ENCODE measurements at regions not wholly inside any gene's neighbourhood (a gene's known extent, or its start where the extent isn't known, plus 50 kb on each side); places are given as distances from the start of the nearest gene placed in this dataset.

DNA sequence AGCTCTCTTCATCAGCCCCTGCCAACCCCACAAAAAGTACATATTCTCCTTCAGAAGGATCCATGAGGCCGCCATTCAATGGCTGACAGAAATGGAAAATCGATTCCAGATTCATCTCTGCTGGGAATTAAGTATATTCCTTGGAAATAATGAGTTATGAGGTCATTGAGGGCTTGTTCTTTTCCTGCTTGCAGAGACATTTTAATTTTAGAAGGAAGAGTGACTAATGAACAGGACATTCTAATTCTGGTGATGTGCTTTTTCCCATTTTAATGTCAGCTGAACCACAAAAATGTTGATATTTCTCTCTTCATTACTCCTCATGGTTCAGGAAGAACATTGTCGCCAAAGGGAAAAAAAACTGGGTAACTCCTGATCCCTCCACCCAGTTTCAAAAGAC lies 314.0 kb downstream of the PIK3R1 start:
- TF ChIP-seq, protein P1, sequence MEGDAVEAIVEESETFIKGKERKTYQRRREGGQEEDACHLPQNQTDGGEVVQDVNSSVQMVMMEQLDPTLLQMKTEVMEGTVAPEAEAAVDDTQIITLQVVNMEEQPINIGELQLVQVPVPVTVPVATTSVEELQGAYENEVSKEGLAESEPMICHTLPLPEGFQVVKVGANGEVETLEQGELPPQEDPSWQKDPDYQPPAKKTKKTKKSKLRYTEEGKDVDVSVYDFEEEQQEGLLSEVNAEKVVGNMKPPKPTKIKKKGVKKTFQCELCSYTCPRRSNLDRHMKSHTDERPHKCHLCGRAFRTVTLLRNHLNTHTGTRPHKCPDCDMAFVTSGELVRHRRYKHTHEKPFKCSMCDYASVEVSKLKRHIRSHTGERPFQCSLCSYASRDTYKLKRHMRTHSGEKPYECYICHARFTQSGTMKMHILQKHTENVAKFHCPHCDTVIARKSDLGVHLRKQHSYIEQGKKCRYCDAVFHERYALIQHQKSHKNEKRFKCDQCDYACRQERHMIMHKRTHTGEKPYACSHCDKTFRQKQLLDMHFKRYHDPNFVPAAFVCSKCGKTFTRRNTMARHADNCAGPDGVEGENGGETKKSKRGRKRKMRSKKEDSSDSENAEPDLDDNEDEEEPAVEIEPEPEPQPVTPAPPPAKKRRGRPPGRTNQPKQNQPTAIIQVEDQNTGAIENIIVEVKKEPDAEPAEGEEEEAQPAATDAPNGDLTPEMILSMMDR (conservative IDR thresholded peaks at IDR 0.05; ENCODE audit: low read depth in 2 of 2) = no peak
- TF ChIP-seq ZNF331 (CRISPR knock-in tag; IDR thresholded peaks at IDR 0.05; ENCODE audit: low read depth) (no peak), EZH2phosphoT487 (IDR thresholded peaks at IDR 0.05; ENCODE audit: unreplicated experiment) (no peak), POLR2AphosphoS5 (IDR thresholded peaks at IDR 0.05; ENCODE audit: low read depth) (no peak), EZH2 (IDR thresholded peaks at IDR 0.05; ENCODE audit: low read depth, unreplicated experiment) (no peak), REST (IDR thresholded peaks at IDR 0.05; ENCODE audit: unreplicated experiment) (no peak)

Data from GM23338 (cell line).